ENCODE measurements at regions not wholly inside any gene's neighbourhood (a gene's known extent, or its start where the extent isn't known, plus 50 kb on each side); places are given as distances from the start of the nearest gene placed in this dataset.

- no peaks in the 10 kb centered on the region for H3K4me1 Mint-ChIP-seq
- ATAC-seq (no peak), DNase-seq (no peak)
- no peaks in the 10 kb centered on the region for H3K9me3 Mint-ChIP-seq
- no peak overlapping the region for H3K4me3 Mint-ChIP-seq
- H3K27me3 Mint-ChIP-seq, result no peaks in the 10 kb centered on the region
- no peak overlapping the region for H3K27ac Mint-ChIP-seq
These were observed 655.3 kb upstream of the ALCAM start for GRCh38 chr3:104711406-104711805.

DNA sequence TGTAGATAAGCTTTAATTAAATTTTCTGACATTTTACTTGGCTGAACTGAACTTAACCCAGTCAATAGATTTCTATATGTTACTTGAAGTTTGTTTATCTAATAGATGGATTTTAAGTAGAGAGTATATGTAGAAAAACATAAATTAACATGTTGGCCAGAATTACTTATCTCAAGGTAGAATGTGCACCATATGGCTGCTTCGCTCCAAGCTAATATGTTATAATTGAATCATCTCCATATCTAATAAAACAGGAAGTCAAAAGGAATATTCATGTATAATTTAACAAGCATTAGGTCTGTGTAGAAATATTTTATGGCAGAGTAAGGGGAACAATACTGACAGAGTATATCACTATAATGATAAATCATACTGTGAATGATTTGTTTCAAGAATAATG is 650.7 kb upstream of the ALCAM start:
- Mint-ChIP-seq H3K4me1 (no peaks in the 10 kb centered on the region), H3K27ac (no peak overlapping the region), H3K9me3 (no peaks in the 10 kb centered on the region), H3K4me3 (no peak overlapping the region), H3K27me3 (no peaks in the 10 kb centered on the region)
- no peak for DNase-seq
- ATAC-seq, result no peak

GRCh38 chr3:104717828-104718196 is 648.9 kb upstream of the ALCAM start:
- ATAC-seq, result no peak
- no peak for DNase-seq
- Mint-ChIP-seq H3K9me3 (no peaks in the 10 kb centered on the region), H3K4me1 (no peaks in the 10 kb centered on the region), H3K27me3 (no peaks in the 10 kb centered on the region), H3K4me3 (no peak overlapping the region), H3K27ac (no peak overlapping the region)

DNA sequence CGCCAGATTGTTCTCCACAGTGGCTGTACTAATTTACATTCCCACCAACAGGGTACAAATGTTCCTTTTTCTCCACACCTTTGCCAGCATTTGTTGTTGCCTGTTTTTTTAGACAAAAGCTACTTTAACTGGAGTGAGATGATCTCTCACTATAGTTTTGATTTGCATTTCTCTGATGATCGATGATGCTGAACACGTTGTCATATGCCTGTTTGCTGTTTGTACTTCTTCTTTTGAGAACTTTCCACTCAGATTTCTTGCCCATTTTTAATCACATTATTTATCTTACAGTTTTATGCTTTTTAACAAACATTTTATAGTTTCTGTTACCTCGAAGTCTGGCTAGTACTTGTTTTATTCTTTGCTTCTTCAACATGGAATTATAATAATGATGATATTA is 643.7 kb upstream of the ALCAM start:
- no peaks in the 10 kb centered on the region for H3K9me3 Mint-ChIP-seq
- DNase-seq (no peak), ATAC-seq (no peak)
- H3K27ac Mint-ChIP-seq, result no peak overlapping the region
- no peaks in the 10 kb centered on the region for H3K27me3 Mint-ChIP-seq
- H3K4me1 Mint-ChIP-seq, result no peaks in the 10 kb centered on the region
- no peak overlapping the region for H3K4me3 Mint-ChIP-seq

- Mint-ChIP-seq H3K4me1 (no peaks in the 10 kb centered on the region), H3K9me3 (no peaks in the 10 kb centered on the region)
- no peak for ATAC-seq
These were observed 635.6 kb upstream of the ALCAM start for GRCh38 chr3:104731074-104731473.

DNA sequence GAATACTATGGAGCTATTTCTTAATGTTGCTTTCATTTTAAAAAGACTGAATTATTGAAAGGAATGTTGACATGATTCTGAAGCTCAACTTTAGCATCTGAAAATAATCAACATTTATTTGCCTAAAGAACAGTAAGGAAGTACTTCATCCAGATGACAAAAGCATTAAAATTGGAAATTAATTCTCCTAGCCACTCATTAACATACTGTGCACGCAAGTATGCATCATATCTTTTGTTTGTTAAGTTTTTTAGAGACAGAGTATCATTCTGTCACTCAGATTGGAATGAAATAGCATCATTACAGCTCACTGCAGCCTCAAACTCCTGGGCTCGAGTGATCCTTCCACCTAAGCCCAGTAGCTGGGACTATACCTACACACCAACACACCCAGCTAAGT is 632.1 kb upstream of the ALCAM start:
- Mint-ChIP-seq H3K4me3 (no peak overlapping the region), H3K27ac (no peak overlapping the region), H3K27me3 (no peaks in the 10 kb centered on the region), H3K4me1 (no peaks in the 10 kb centered on the region), H3K9me3 (no peaks in the 10 kb centered on the region)
- DNase-seq (no peak), ATAC-seq (no peak)

More at GRCh38 chr3:104731074-104731473, 635.6 kb upstream of the ALCAM start:
- DNase-seq, result no peak
- no peak overlapping the region for H3K4me3 Mint-ChIP-seq
- no peaks in the 10 kb centered on the region for H3K27me3 Mint-ChIP-seq
- no peak overlapping the region for H3K27ac Mint-ChIP-seq

- Mint-ChIP-seq H3K27me3 (no peaks in the 10 kb centered on the region), H3K27ac (no peak overlapping the region), H3K4me1 (no peaks in the 10 kb centered on the region), H3K9me3 (no peaks in the 10 kb centered on the region), H3K4me3 (no peak overlapping the region)
- DNase-seq (no peak), ATAC-seq (no peak)
These were observed 631.0 kb upstream of the ALCAM start for GRCh38 chr3:104735691-104736090.

DNA sequence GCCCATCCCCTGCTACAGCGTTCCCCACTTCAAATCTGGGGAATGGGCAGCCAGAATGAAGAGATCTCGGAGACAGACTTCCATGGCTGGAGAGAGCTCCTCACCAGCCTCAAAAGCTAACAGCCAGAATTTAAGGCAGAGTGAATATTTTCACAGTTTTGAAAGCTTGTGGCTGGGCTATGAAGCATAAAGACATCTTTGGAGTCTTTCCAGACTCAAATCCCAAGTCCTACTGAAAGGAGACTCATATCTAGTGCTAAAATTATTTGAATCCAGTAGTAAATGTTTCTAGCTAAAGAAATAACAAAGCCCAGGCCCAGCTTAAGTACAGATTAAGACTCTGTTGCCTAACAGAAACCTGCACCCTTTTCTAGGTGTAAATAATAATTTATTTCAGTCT is 628.4 kb upstream of the ALCAM start:
- Mint-ChIP-seq H3K4me3 (no peak overlapping the region), H3K4me1 (no peaks in the 10 kb centered on the region), H3K9me3 (no peaks in the 10 kb centered on the region), H3K27me3 (no peaks in the 10 kb centered on the region), H3K27ac (no peak overlapping the region)
- DNase-seq (no peak), ATAC-seq (no peak)

- no peaks in the 10 kb centered on the region for H3K4me1 Mint-ChIP-seq
- H3K27ac Mint-ChIP-seq, result no peak overlapping the region
- H3K9me3 Mint-ChIP-seq, result no peaks in the 10 kb centered on the region
- ATAC-seq, result peak; percentile 18
- H3K4me3 Mint-ChIP-seq, result no peak overlapping the region
- H3K27me3 Mint-ChIP-seq, result no peaks in the 10 kb centered on the region
- DNase-seq, result no peak
These were observed 625.8 kb upstream of the ALCAM start for GRCh38 chr3:104740874-104741379.

GRCh38 chr3:104742044-104742443 is 624.7 kb upstream of the ALCAM start:
- no peaks in the 10 kb centered on the region for H3K27me3 Mint-ChIP-seq
- H3K4me1 Mint-ChIP-seq, result no peaks in the 10 kb centered on the region
- no peaks in the 10 kb centered on the region for H3K9me3 Mint-ChIP-seq
- H3K4me3 Mint-ChIP-seq, result no peak overlapping the region
- no peak overlapping the region for H3K27ac Mint-ChIP-seq
- DNase-seq (no peak), ATAC-seq (no peak)

GRCh38 chr3:104745313-104745712 is 621.4 kb upstream of the ALCAM start:
- no peak overlapping the region for H3K27ac Mint-ChIP-seq
- no peaks in the 10 kb centered on the region for H3K27me3 Mint-ChIP-seq
- no peak for ATAC-seq
- H3K9me3 Mint-ChIP-seq, result no peaks in the 10 kb centered on the region
- no peak overlapping the region for H3K4me3 Mint-ChIP-seq
- H3K4me1 Mint-ChIP-seq, result no peaks in the 10 kb centered on the region
- DNase-seq, result no peak

DNA sequence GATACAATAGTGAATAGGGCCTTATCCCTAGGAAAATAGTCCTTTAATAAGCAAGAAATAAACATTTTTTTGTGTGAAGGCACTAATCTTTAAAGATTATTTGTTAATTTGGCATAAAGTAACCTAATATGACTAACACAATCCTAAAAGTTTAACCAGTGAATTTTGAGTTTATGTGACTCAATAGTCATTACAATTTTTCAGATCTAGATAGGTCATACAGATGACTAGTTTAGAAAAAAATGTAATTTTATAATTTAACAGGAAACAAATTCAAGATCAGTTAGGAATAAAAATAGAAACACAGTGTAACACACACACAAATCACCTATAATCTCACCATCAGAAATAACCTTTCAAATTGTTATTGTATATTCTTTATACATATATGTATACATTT is 620.7 kb upstream of the ALCAM start:
- H3K27ac Mint-ChIP-seq, result no peak overlapping the region
- no peak for DNase-seq
- no peak for ATAC-seq

DNA sequence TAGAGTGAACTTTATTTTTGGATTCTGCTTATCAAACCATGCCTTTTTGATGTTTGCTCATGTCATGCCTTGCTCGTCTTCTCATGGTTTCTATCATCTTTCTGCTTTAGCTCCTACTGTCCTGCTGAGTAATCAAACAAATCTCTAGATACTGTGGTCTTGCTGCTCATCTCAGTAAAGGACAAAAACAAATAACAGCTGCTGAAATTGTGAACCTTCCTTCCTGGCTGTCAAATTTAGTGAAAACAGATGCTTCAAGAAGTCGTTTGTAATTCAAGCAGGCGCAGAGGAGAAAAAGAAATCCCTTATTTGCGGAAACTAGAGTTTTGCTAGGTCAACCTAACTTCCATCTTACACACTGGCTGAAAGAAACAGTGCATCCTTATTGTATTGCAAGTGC is 616.1 kb upstream of the ALCAM start:
- Mint-ChIP-seq H3K9me3 (no peaks in the 10 kb centered on the region), H3K4me3 (no peak overlapping the region), H3K4me1 (no peaks in the 10 kb centered on the region), H3K27ac (no peak overlapping the region), H3K27me3 (no peaks in the 10 kb centered on the region)
- no peak for ATAC-seq
- no peak for DNase-seq

More for the DNA sequence above, 620.7 kb upstream of the ALCAM start:
- H3K4me1 Mint-ChIP-seq, result no peaks in the 10 kb centered on the region
- no peaks in the 10 kb centered on the region for H3K9me3 Mint-ChIP-seq
- no peak overlapping the region for H3K4me3 Mint-ChIP-seq
- H3K27me3 Mint-ChIP-seq, result no peaks in the 10 kb centered on the region

GRCh38 chr3:104755791-104756190 is 610.9 kb upstream of the ALCAM start:
- no peak overlapping the region for H3K4me3 Mint-ChIP-seq
- no peak for DNase-seq
- H3K9me3 Mint-ChIP-seq, result no peaks in the 10 kb centered on the region
- H3K27ac Mint-ChIP-seq, result peak overlapping the region in 1 of 2 donors; percentile 82
- no peak for ATAC-seq
- H3K4me1 Mint-ChIP-seq, result no peaks in the 10 kb centered on the region
- H3K27me3 Mint-ChIP-seq, result no peaks in the 10 kb centered on the region

DNA sequence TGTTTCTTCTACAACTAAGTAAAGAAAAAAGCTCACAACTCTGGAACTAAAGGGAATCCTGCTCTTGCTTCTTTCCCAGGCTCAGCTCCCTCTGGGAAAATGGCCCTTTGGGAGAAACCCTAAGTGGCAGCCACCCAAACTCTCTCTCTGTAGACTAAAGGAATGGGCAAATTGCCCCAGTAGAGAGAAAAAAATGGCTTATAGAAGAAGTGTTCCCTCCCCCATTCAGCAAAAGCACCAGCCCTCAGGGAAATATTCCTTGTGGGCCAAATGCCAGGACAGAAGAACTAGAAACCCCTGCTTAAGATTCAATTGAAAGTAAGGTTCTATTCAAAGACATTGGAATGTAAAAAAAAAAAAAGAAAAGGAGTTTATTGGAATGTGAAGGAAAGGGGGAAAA is 603.7 kb upstream of the ALCAM start:
- Mint-ChIP-seq H3K4me1 (no peaks in the 10 kb centered on the region), H3K4me3 (no peak overlapping the region), H3K27me3 (no peaks in the 10 kb centered on the region), H3K27ac (no peak overlapping the region), H3K9me3 (no peaks in the 10 kb centered on the region)
- no peak for DNase-seq
- ATAC-seq, result no peak

GRCh38 chr3:104764496-104764895 is 602.2 kb upstream of the ALCAM start:
- H3K4me1 Mint-ChIP-seq, result no peaks in the 10 kb centered on the region
- H3K9me3 Mint-ChIP-seq, result no peaks in the 10 kb centered on the region
- no peaks in the 10 kb centered on the region for H3K27me3 Mint-ChIP-seq
- no peak overlapping the region for H3K4me3 Mint-ChIP-seq
- DNase-seq (no peak), ATAC-seq (no peak)
- H3K27ac Mint-ChIP-seq, result no peak overlapping the region

DNA sequence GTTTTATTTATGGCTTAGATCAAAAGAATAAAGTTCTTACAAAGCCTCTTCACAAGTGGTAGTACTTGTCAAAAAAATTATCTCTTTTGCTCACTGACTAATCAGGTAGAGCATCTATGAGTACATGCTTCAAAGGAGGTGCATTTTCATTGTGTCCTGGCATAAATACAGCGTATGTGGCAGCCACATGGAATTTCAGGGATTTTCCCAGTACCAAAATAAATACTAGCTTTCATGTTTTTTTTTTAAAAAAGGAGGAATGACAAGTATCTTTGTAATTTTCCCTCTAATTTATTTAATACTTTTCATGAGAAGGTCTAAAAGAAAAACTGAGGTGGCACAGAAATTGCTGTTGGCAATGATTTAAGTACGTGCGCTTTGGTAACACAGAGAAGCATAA is 597.8 kb upstream of the ALCAM start:
- no peak overlapping the region for H3K4me3 Mint-ChIP-seq
- no peak overlapping the region for H3K27ac Mint-ChIP-seq
- no peak for ATAC-seq
- H3K4me1 Mint-ChIP-seq, result no peaks in the 10 kb centered on the region
- DNase-seq, result no peak
- H3K27me3 Mint-ChIP-seq, result no peaks in the 10 kb centered on the region
- H3K9me3 Mint-ChIP-seq, result no peaks in the 10 kb centered on the region
